Mammary epithelial cell (primary cell): ENCODE measurements at regions not wholly inside any gene's neighbourhood (a gene's known extent, or its start where the extent isn't known, plus 50 kb on each side); places are given as distances from the start of the nearest gene placed in this dataset.

Source experiments
- EZH2 ChIP-seq: IDR thresholded peaks from 2 replicates; pipeline ENCODE4 v1.6.1; 2012; ENCODE audit warnings: low read length, inconsistent platforms, borderline replicate concordance
- TF ChIP-seq, protein P1 (sequence below), 2 donors: IDR thresholded peaks in 1 of 2; conservative IDR thresholded peaks in 1 of 2; 2 replicates each; pipeline ENCODE4 v1.5.1; 2011 to 2012; ENCODE audit warnings: inconsistent platforms in 2 of 2, low read length in 2 of 2, mild to moderate bottlenecking in 2 of 2, control low read depth in 1 of 2, low read depth in 1 of 2; ENCODE audit not compliant: insufficient read depth in 1 of 2; ENCODE audit errors: extremely low read depth in 1 of 2

DNA sequence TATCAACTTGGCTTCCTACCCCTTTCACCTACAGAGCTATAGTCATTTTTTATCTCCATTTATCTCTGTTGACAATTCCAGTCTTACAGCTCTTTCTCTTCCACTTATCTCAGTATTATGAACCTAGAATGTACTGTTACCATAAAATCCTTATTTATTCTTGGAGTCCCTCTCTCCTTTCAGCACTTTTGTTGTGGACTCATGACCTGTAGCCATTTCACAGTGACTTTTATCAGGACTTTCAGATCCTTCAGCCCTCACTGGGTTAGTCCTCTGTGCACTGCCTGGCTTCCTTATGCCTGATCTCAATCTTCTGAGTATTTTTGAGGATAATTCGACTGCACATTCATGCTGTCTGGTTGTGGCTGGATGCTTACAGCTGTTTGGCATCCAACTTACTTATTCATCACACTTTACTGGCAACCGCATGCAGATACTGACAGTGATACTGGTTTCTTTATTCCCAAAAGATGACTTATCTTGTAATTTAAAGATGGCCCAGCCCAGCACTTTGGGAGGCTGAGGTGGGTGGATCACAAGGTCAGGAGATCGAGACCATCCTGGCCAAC, 293.3 kb downstream of the MAN2A1 start:
- TF ChIP-seq, protein P1, sequence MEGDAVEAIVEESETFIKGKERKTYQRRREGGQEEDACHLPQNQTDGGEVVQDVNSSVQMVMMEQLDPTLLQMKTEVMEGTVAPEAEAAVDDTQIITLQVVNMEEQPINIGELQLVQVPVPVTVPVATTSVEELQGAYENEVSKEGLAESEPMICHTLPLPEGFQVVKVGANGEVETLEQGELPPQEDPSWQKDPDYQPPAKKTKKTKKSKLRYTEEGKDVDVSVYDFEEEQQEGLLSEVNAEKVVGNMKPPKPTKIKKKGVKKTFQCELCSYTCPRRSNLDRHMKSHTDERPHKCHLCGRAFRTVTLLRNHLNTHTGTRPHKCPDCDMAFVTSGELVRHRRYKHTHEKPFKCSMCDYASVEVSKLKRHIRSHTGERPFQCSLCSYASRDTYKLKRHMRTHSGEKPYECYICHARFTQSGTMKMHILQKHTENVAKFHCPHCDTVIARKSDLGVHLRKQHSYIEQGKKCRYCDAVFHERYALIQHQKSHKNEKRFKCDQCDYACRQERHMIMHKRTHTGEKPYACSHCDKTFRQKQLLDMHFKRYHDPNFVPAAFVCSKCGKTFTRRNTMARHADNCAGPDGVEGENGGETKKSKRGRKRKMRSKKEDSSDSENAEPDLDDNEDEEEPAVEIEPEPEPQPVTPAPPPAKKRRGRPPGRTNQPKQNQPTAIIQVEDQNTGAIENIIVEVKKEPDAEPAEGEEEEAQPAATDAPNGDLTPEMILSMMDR (conservative IDR thresholded peaks at IDR 0.05 in 1 of 2, IDR thresholded peaks at IDR 0.05 in 1 of 2; ENCODE audit: extremely low read depth in 1 of 2, insufficient read depth in 1 of 2, low read depth in 1 of 2, low read length in 2 of 2) = no peak
- no peak for TF ChIP-seq EZH2
